ENCODE measurements at regions not wholly inside any gene's neighbourhood (a gene's known extent, or its start where the extent isn't known, plus 50 kb on each side); places are given as distances from the start of the nearest gene placed in this dataset.
A peak's percentile ranks its signal among the peaks of the same experiment; 100 is the strongest.

DNA sequence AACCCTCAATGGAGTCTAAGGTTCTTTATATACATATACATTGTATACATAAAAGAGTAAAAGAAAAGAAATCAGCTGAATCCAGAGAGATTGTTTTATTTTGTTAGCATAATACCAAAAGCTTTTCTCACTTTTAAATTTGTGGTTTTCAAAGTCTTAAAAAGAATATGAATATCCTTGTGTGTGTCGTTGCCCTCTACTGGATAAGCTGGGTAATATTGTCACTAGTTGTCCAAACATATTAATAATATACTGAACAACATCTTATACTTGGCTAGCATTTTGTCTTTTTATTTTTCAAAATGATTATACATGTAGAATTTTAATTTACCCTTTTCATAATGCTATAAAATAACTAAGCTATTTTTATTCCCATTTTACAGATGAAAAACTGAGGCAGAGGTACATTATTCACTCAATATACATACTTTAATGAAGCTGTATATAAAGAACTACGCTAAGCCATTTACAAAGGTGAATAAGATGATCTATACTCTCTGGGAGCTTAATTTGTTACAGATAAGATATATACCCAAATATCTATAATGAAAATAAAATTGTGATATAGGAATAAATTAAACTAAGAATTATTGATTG, 531.7 kb downstream of the TFAP2B start:
- TF ChIP-seq, protein P1, sequence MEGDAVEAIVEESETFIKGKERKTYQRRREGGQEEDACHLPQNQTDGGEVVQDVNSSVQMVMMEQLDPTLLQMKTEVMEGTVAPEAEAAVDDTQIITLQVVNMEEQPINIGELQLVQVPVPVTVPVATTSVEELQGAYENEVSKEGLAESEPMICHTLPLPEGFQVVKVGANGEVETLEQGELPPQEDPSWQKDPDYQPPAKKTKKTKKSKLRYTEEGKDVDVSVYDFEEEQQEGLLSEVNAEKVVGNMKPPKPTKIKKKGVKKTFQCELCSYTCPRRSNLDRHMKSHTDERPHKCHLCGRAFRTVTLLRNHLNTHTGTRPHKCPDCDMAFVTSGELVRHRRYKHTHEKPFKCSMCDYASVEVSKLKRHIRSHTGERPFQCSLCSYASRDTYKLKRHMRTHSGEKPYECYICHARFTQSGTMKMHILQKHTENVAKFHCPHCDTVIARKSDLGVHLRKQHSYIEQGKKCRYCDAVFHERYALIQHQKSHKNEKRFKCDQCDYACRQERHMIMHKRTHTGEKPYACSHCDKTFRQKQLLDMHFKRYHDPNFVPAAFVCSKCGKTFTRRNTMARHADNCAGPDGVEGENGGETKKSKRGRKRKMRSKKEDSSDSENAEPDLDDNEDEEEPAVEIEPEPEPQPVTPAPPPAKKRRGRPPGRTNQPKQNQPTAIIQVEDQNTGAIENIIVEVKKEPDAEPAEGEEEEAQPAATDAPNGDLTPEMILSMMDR (IDR thresholded peaks at IDR 0.05; ENCODE audit: insufficient read depth, low read depth, low read length), result peak; percentile 36
- no peak for TF ChIP-seq EZH2 (IDR thresholded peaks at IDR 0.05; ENCODE audit: insufficient read depth, low read length)
- H3K9me3 Mint-ChIP-seq (ENCODE audit: unreplicated experiment), result no peaks in the 10 kb centered on the region
- H3K27ac Mint-ChIP-seq (ENCODE audit: unreplicated experiment), result no peak overlapping the region

DNA sequence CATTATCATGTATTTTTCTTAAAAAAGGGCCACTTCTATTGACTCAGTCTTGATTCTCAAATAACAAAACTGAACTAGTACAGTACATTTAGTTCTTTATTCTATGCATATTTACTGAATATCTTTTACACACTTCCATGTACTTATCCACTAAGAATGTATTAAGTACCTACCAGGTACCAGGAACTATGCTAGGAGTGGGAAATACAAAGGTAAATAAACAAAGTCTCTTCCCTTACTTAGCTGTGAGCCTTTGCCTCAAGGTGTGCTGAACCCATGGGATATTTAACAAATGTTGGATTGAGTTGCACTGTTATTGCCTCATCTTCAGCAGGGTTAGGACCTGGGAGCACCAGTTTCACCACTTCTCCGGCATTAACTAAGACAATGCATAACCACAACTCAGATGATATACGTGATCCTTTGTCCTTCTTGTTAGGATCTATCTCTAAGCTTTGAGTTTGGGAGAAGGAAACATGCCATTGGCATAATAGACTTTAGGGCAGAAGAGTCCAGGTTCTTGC, 533.9 kb downstream of the TFAP2B start:
- Histone ChIP-seq H3K4me1 (ENCODE audit: insufficient read depth, low read length) (no peaks in the 10 kb centered on the region), H3K36me3 (ENCODE audit: insufficient read depth, low read length) (no peaks in the 10 kb centered on the region), H3K27me3 (ENCODE audit: insufficient read depth, low read length) (no peaks in the 10 kb centered on the region), H3K9me3 (ENCODE audit: insufficient read depth, low read depth, low read length) (no peaks in the 10 kb centered on the region), H3K9ac (ENCODE audit: low read length) (no peak overlapping the region), H2AFZ (ENCODE audit: low read depth, low read length) (no peak overlapping the region), H3K79me2 (ENCODE audit: insufficient read depth, low read length) (no peaks in the 10 kb centered on the region), H3K27ac (ENCODE audit: low read depth, low read length) (no peak overlapping the region), H3K4me3 (ENCODE audit: insufficient read depth, low read depth, low read length) (no peak overlapping the region), H4K20me1 (ENCODE audit: insufficient read depth, low read length) (no peaks in the 10 kb centered on the region), H3K4me2 (ENCODE audit: low read length) (no peak overlapping the region)
- Mint-ChIP-seq H3K9me3 (ENCODE audit: unreplicated experiment) (no peaks in the 10 kb centered on the region), H3K4me3 (ENCODE audit: unreplicated experiment) (no peak overlapping the region), H3K27ac (ENCODE audit: unreplicated experiment) (no peak overlapping the region), H3K4me1 (ENCODE audit: low read depth, unreplicated experiment) (peaks cover 3% of the 10 kb centered on the region), H3K27me3 (ENCODE audit: low read depth, unreplicated experiment) (no peaks in the 10 kb centered on the region), H3K36me3 (ENCODE audit: low read depth, unreplicated experiment) (no peaks in the 10 kb centered on the region)
- FAIRE-seq, result no peak
- no peak for DNase-seq (ENCODE audit: low read depth)
- TF ChIP-seq, protein P1 (IDR thresholded peaks at IDR 0.05; ENCODE audit: insufficient read depth, low read depth, low read length), result no peak
- no peak for TF ChIP-seq EZH2 (IDR thresholded peaks at IDR 0.05; ENCODE audit: insufficient read depth, low read length)

More for the DNA sequence above, 531.7 kb downstream of the TFAP2B start:
- H3K36me3 Mint-ChIP-seq (ENCODE audit: low read depth, unreplicated experiment), result no peaks in the 10 kb centered on the region
- no peak overlapping the region for H2AFZ ChIP-seq (ENCODE audit: low read depth, low read length)
- no peak for FAIRE-seq
- DNase-seq (ENCODE audit: low read depth), result no peak
- no peaks in the 10 kb centered on the region for H4K20me1 ChIP-seq (ENCODE audit: insufficient read depth, low read length)
- H3K9me3 ChIP-seq (ENCODE audit: insufficient read depth, low read depth, low read length), result no peaks in the 10 kb centered on the region
- H3K4me3 Mint-ChIP-seq (ENCODE audit: unreplicated experiment), result no peak overlapping the region
- no peaks in the 10 kb centered on the region for H3K79me2 ChIP-seq (ENCODE audit: insufficient read depth, low read length)
- H3K4me1 ChIP-seq (ENCODE audit: insufficient read depth, low read length), result no peaks in the 10 kb centered on the region
- H3K27ac ChIP-seq (ENCODE audit: low read depth, low read length), result no peak overlapping the region
- no peak overlapping the region for H3K9ac ChIP-seq (ENCODE audit: low read length)
- no peak overlapping the region for H3K4me3 ChIP-seq (ENCODE audit: insufficient read depth, low read depth, low read length)
- H3K36me3 ChIP-seq (ENCODE audit: insufficient read depth, low read length), result no peaks in the 10 kb centered on the region
- no peak overlapping the region for H3K4me2 ChIP-seq (ENCODE audit: low read length)
- peaks cover 3% of the 10 kb centered on the region for H3K4me1 Mint-ChIP-seq (ENCODE audit: low read depth, unreplicated experiment)
- H3K27me3 Mint-ChIP-seq (ENCODE audit: low read depth, unreplicated experiment), result no peaks in the 10 kb centered on the region
- H3K27me3 ChIP-seq (ENCODE audit: insufficient read depth, low read length), result no peaks in the 10 kb centered on the region

DNA sequence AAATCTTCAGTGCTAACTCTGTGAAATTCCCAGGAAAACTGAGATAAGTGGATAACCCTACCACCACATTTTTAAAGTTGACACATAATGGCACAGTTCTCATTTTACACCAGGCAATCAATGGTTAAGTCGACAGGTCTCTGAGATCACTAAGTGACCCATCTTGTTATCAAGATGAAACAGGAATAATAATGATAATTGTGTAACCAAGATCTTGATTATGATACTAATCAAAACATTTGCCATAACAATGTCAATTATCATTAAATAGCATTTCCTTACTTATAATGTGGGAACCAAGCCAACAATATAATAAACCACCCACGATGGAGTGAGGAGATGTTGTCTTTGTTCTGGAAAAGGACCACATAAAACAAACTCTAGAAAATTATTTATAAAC, 541.6 kb downstream of the TFAP2B start:
- no peaks in the 10 kb centered on the region for H3K9me3 ChIP-seq (ENCODE audit: insufficient read depth, low read depth, low read length)
- Mint-ChIP-seq H3K36me3 (ENCODE audit: low read depth, unreplicated experiment) (no peaks in the 10 kb centered on the region), H3K9me3 (ENCODE audit: unreplicated experiment) (no peaks in the 10 kb centered on the region), H3K4me1 (ENCODE audit: low read depth, unreplicated experiment) (no peaks in the 10 kb centered on the region), H3K27ac (ENCODE audit: unreplicated experiment) (no peak overlapping the region), H3K27me3 (ENCODE audit: low read depth, unreplicated experiment) (peaks cover 2% of the 10 kb centered on the region), H3K4me3 (ENCODE audit: unreplicated experiment) (no peak overlapping the region)
- H3K4me2 ChIP-seq (ENCODE audit: low read length), result no peak overlapping the region
- H3K27me3 ChIP-seq (ENCODE audit: insufficient read depth, low read length), result no peaks in the 10 kb centered on the region
- TF ChIP-seq EZH2 (IDR thresholded peaks at IDR 0.05; ENCODE audit: insufficient read depth, low read length), result no peak
- TF ChIP-seq, protein P1 (IDR thresholded peaks at IDR 0.05; ENCODE audit: insufficient read depth, low read depth, low read length), result no peak
- H2AFZ ChIP-seq (ENCODE audit: low read depth, low read length), result no peak overlapping the region
- H3K9ac ChIP-seq (ENCODE audit: low read length), result no peak overlapping the region
- H3K4me1 ChIP-seq (ENCODE audit: insufficient read depth, low read length), result no peaks in the 10 kb centered on the region
- no peaks in the 10 kb centered on the region for H4K20me1 ChIP-seq (ENCODE audit: insufficient read depth, low read length)
- DNase-seq (ENCODE audit: low read depth) (no peak), FAIRE-seq (no peak)
- H3K79me2 ChIP-seq (ENCODE audit: insufficient read depth, low read length), result no peaks in the 10 kb centered on the region
- H3K36me3 ChIP-seq (ENCODE audit: insufficient read depth, low read length), result no peaks in the 10 kb centered on the region
- H3K4me3 ChIP-seq (ENCODE audit: insufficient read depth, low read depth, low read length), result no peak overlapping the region
- H3K27ac ChIP-seq (ENCODE audit: low read depth, low read length), result no peak overlapping the region
